Stomach smooth muscle (tissue), 2 donors: ENCODE measurements at regions not wholly inside any gene's neighbourhood (a gene's known extent, or its start where the extent isn't known, plus 50 kb on each side); places are given as distances from the start of the nearest gene placed in this dataset.

ENCODE experiments used
- H3K27ac ChIP-seq: one replicate; pipeline ENCODE4 v1.7.0; 2013; ENCODE audit warnings: mild to moderate bottlenecking, low read length, inconsistent platforms
- H3K27me3 ChIP-seq, 2 donors: one replicate each; pipeline ENCODE4 v1.7.0; 2013; ENCODE audit warnings: low read length in 2 of 2; ENCODE audit not compliant: insufficient read depth in 2 of 2, control insufficient read depth in 1 of 2
- H3K36me3 ChIP-seq, 2 donors: one replicate each; pipeline ENCODE4 v1.7.0; 2013; ENCODE audit warnings: low read length in 2 of 2; ENCODE audit not compliant: control insufficient read depth in 2 of 2, insufficient read depth in 2 of 2
- H3K4me1 ChIP-seq: one replicate; pipeline ENCODE4 v1.7.0; 2013; ENCODE audit warnings: low read length; ENCODE audit not compliant: control insufficient read depth, insufficient read depth
- H3K4me3 ChIP-seq, 2 donors: one replicate each; pipeline ENCODE4 v1.7.0; 2013; ENCODE audit warnings: low read length in 2 of 2
- H3K9ac ChIP-seq, 2 donors: one replicate each; pipeline ENCODE4 v1.7.0; 2013; ENCODE audit warnings: low read length in 2 of 2, mild to moderate bottlenecking in 1 of 2
- H3K9me3 ChIP-seq, 2 donors: one replicate each; pipeline ENCODE4 v1.7.0; 2013; ENCODE audit warnings: low read length in 2 of 2; ENCODE audit not compliant: control insufficient read depth in 2 of 2
- donor health status: healthy.
- donor health status: Pancreatic carcinoma.

GRCh38 chr9:81741103-81741502, 51.8 kb upstream of the TLE1 start:
- H3K27ac ChIP-seq, result no peak overlapping the region
- H3K9me3 ChIP-seq, result no peaks in the 10 kb centered on the region
- H3K27me3 ChIP-seq, result no peaks in the 10 kb centered on the region
- no peaks in the 10 kb centered on the region for H3K36me3 ChIP-seq
- H3K4me3 ChIP-seq, result no peak overlapping the region
- H3K4me1 ChIP-seq, result no peaks in the 10 kb centered on the region
- no peak overlapping the region for H3K9ac ChIP-seq

- H3K4me1 ChIP-seq, result no peaks in the 10 kb centered on the region
- H3K27me3 ChIP-seq, result no peaks in the 10 kb centered on the region
- H3K9me3 ChIP-seq, result no peaks in the 10 kb centered on the region
- no peak overlapping the region for H3K27ac ChIP-seq
- H3K9ac ChIP-seq, result no peak overlapping the region
- H3K4me3 ChIP-seq, result no peak overlapping the region
- H3K36me3 ChIP-seq, result no peaks in the 10 kb centered on the region
Observed at GRCh38 chr9:81748091-81748490, 58.7 kb upstream of the TLE1 start.

- no peak overlapping the region for H3K27ac ChIP-seq
- no peaks in the 10 kb centered on the region for H3K9me3 ChIP-seq
- no peaks in the 10 kb centered on the region for H3K27me3 ChIP-seq
- H3K36me3 ChIP-seq, result no peaks in the 10 kb centered on the region
- H3K4me1 ChIP-seq, result no peaks in the 10 kb centered on the region
- H3K4me3 ChIP-seq, result no peak overlapping the region
- no peak overlapping the region for H3K9ac ChIP-seq
Observed at GRCh38 chr9:81753436-81753835, 64.1 kb upstream of the TLE1 start.

GRCh38 chr9:81754245-81754644, 64.9 kb upstream of the TLE1 start:
- no peaks in the 10 kb centered on the region for H3K27me3 ChIP-seq
- no peaks in the 10 kb centered on the region for H3K9me3 ChIP-seq
- no peak overlapping the region for H3K9ac ChIP-seq
- H3K4me1 ChIP-seq, result no peaks in the 10 kb centered on the region
- no peak overlapping the region for H3K4me3 ChIP-seq
- no peak overlapping the region for H3K27ac ChIP-seq
- no peaks in the 10 kb centered on the region for H3K36me3 ChIP-seq

GRCh38 chr9:81755721-81756120, 66.4 kb upstream of the TLE1 start:
- no peaks in the 10 kb centered on the region for H3K9me3 ChIP-seq
- H3K9ac ChIP-seq, result no peak overlapping the region
- H3K27me3 ChIP-seq, result no peaks in the 10 kb centered on the region
- no peaks in the 10 kb centered on the region for H3K36me3 ChIP-seq
- H3K4me1 ChIP-seq, result no peaks in the 10 kb centered on the region
- H3K4me3 ChIP-seq, result no peak overlapping the region
- no peak overlapping the region for H3K27ac ChIP-seq

GRCh38 chr9:81756561-81756960, 67.2 kb upstream of the TLE1 start:
- no peaks in the 10 kb centered on the region for H3K4me1 ChIP-seq
- H3K9me3 ChIP-seq, result no peaks in the 10 kb centered on the region
- H3K4me3 ChIP-seq, result no peak overlapping the region
- H3K27me3 ChIP-seq, result no peaks in the 10 kb centered on the region
- no peaks in the 10 kb centered on the region for H3K36me3 ChIP-seq
- no peak overlapping the region for H3K9ac ChIP-seq
- no peak overlapping the region for H3K27ac ChIP-seq

GRCh38 chr9:81758123-81758797, 68.9 kb upstream of the TLE1 start:
- no peaks in the 10 kb centered on the region for H3K27me3 ChIP-seq
- no peak overlapping the region for H3K9ac ChIP-seq
- H3K36me3 ChIP-seq, result no peaks in the 10 kb centered on the region
- H3K9me3 ChIP-seq, result no peaks in the 10 kb centered on the region
- H3K27ac ChIP-seq, result no peak overlapping the region
- H3K4me3 ChIP-seq, result no peak overlapping the region
- H3K4me1 ChIP-seq, result no peaks in the 10 kb centered on the region

GRCh38 chr9:81759680-81760215, 70.4 kb upstream of the TLE1 start:
- Histone ChIP-seq H3K4me1 (no peaks in the 10 kb centered on the region), H3K27me3 (no peaks in the 10 kb centered on the region), H3K27ac (no peak overlapping the region), H3K4me3 (no peak overlapping the region), H3K9ac (no peak overlapping the region), H3K9me3 (no peaks in the 10 kb centered on the region), H3K36me3 (no peaks in the 10 kb centered on the region)

- Histone ChIP-seq H3K36me3 (no peaks in the 10 kb centered on the region), H3K4me3 (no peak overlapping the region), H3K9ac (no peak overlapping the region), H3K27me3 (no peaks in the 10 kb centered on the region), H3K9me3 (no peaks in the 10 kb centered on the region), H3K27ac (no peak overlapping the region), H3K4me1 (no peaks in the 10 kb centered on the region)
Observed at GRCh38 chr9:81767921-81768320, 78.6 kb upstream of the TLE1 start.

GRCh38 chr9:81771571-81771970, 82.2 kb upstream of the TLE1 start:
- no peaks in the 10 kb centered on the region for H3K4me1 ChIP-seq
- no peak overlapping the region for H3K27ac ChIP-seq
- H3K36me3 ChIP-seq, result no peaks in the 10 kb centered on the region
- no peak overlapping the region for H3K4me3 ChIP-seq
- no peaks in the 10 kb centered on the region for H3K9me3 ChIP-seq
- no peaks in the 10 kb centered on the region for H3K27me3 ChIP-seq
- H3K9ac ChIP-seq, result no peak overlapping the region

- H3K4me1 ChIP-seq, result no peaks in the 10 kb centered on the region
- H3K36me3 ChIP-seq, result no peaks in the 10 kb centered on the region
- no peak overlapping the region for H3K4me3 ChIP-seq
- H3K9ac ChIP-seq, result no peak overlapping the region
- no peaks in the 10 kb centered on the region for H3K27me3 ChIP-seq
- no peak overlapping the region for H3K27ac ChIP-seq
- no peaks in the 10 kb centered on the region for H3K9me3 ChIP-seq
Observed at GRCh38 chr9:81772144-81772543, 82.8 kb upstream of the TLE1 start.
